RWPE1 (cell line): ENCODE measurements at regions not wholly inside any gene's neighbourhood (a gene's known extent, or its start where the extent isn't known, plus 50 kb on each side); places are given as distances from the start of the nearest gene placed in this dataset.

Experiments
- CTCF ChIA-PET: fragments of 350-600 bp; sonication (Branson Sonifier 250); formaldehyde crosslinking; extraction: SDS; loops from one replicate; lab custom pipeline; 2021; lab: Yijun Ruan, JAX
- POLR2A ChIA-PET: fragments of 400-600 bp; formaldehyde crosslinking; extraction: SDS; loops from one replicate; lab custom pipeline; 2020; ENCODE audit warnings: antibody characterized with exemption; ENCODE audit not compliant: low non-redundant PET; lab: Yijun Ruan, JAX
- DNase-seq: peaks from one replicate; pipeline ENCODE4 v3.0.0; 2012; ENCODE audit warnings: low spot score
- H3K27ac ChIP-seq: fragments of 450-650 bp; 2 replicates; pipeline ENCODE4 v1.5.1; 2017
- CTCF ChIP-seq: fragments of 450-650 bp; conservative IDR thresholded peaks from 2 replicates; pipeline ENCODE4 v1.5.1; 2017; ENCODE audit warnings: low read depth, mild to moderate bottlenecking

- TF ChIP-seq CTCF = no peak
- CTCF ChIA-PET = no interaction called here
- H3K27ac ChIP-seq = no peak overlapping the region
- POLR2A ChIA-PET = no interaction called here
- no peak for DNase-seq
Measured at GRCh38 chr13:59343132-59343531, 820.6 kb downstream of the DIAPH3 start.

GRCh38 chr13:59343993-59344822 is 819.5 kb downstream of the DIAPH3 start:
- H3K27ac ChIP-seq = no peak overlapping the region
- no peak for TF ChIP-seq CTCF
- ChIA-PET CTCF (no interaction called here), POLR2A (no interaction called here)
- no peak for DNase-seq

- POLR2A ChIA-PET = no interaction called here
- no peak for DNase-seq
Measured at GRCh38 chr13:59345311-59345710, 818.4 kb downstream of the DIAPH3 start.

GRCh38 chr13:59346999-59347723 is 816.6 kb downstream of the DIAPH3 start:
- no peak overlapping the region for H3K27ac ChIP-seq
- POLR2A ChIA-PET = no interaction called here
- no peak for TF ChIP-seq CTCF
- DNase-seq = no peak
- CTCF ChIA-PET = interaction anchor here (0.6 kb wide), 1 partner anchor 29 kb away, joined by 3 read pairs; no protein-coding TSS in a partner anchor

More at GRCh38 chr13:59345311-59345710, 818.4 kb downstream of the DIAPH3 start:
- CTCF ChIA-PET = no interaction called here
- H3K27ac ChIP-seq = no peak overlapping the region
- TF ChIP-seq CTCF = no peak

GRCh38 chr13:59348617-59349016 is 815.1 kb downstream of the DIAPH3 start:
- CTCF ChIA-PET = no interaction called here
- no peak for TF ChIP-seq CTCF
- DNase-seq = no peak
- POLR2A ChIA-PET = no interaction called here
- H3K27ac ChIP-seq = no peak overlapping the region

- ChIA-PET POLR2A (no interaction called here), CTCF (no interaction called here)
- TF ChIP-seq CTCF = no peak
- no peak overlapping the region for H3K27ac ChIP-seq
- no peak for DNase-seq
Measured at GRCh38 chr13:59352600-59352999, 811.1 kb downstream of the DIAPH3 start.
